NCI-H2029 (cell line): ENCODE measurements at regions not wholly inside any gene's neighbourhood (a gene's known extent, or its start where the extent isn't known, plus 50 kb on each side); places are given as distances from the start of the nearest gene placed in this dataset.

Experiments used
- DNase-seq: peaks from one replicate; lab custom pipeline; 2025; lab: John Stamatoyannopoulos, UW

GRCh38 chr5:155068616-155069100 lies 55.1 kb downstream of the KIF4B start:
- DNase-seq = no peak

GRCh38 chr5:155069961-155070360 lies 56.4 kb downstream of the KIF4B start:
- no peak for DNase-seq

DNA sequence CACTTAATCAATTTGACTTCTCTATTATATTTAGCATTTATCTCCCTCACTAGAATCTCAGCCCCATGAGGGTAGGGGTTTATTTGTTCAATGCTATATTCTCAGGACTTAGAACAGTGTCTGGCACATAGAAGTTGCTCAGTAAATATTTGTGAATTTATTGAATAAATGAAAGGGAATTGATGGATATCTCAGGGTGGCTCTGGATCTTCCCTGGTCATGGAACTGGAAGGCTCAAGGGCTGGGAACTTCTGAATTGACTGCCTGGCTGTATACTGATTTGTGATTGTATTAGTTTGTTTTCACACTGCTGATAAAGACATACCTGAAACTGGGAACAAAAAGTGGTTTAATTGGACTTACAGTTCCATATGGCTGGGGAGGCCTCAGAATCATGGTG lies 57.2 kb downstream of the KIF4B start:
- no peak for DNase-seq

GRCh38 chr5:155076379-155076778 lies 62.8 kb downstream of the KIF4B start:
- no peak for DNase-seq

DNA sequence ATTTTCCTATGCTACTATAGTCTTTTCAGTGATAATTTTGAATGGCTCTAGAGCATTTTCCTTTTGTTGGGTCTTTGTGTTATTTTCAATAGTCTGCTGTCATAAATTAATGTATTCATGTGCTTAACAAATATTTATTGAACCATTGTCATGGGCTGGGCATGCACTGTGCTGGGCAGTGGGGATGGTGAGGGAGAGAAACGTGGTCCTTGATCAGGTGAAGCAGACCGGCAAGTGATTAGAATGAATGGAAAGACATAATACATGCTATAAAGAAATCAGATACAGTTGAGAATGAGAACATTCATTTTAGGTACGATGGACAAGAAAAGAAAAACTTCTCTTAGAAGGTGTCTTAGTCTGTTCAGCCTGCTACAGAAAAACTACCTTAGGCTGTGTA lies 66.1 kb downstream of the KIF4B start:
- DNase-seq = no peak

- peak; percentile 19 for DNase-seq
Measured at GRCh38 chr5:155080721-155081120, 67.2 kb downstream of the KIF4B start.

- no peak for DNase-seq
Measured at GRCh38 chr5:155081618-155082017, 68.1 kb downstream of the KIF4B start.

- DNase-seq = no peak
Measured at GRCh38 chr5:155082401-155082800, 68.8 kb downstream of the KIF4B start.

GRCh38 chr5:155085282-155085989 lies 71.9 kb downstream of the KIF4B start:
- DNase-seq = no peak

DNA sequence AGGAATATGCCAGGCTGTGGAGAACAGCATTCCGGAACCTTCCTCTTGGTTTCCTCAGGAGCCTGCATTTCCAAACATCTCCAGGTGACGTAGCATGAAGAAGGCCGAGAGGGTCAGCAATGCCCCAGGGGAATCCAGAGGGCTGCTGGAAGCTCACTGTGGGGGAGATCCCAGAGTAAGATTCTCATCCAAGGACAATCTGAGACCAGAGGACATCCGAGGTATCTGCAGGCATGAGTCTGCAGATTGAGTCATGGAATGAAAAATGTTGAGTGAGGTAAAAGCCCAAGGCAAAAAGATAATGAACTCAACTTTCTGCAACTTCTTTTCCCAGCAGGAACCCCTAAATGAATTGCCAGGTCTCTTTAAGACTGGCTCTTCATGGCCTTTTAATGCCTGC lies 73.5 kb downstream of the KIF4B start:
- no peak for DNase-seq

GRCh38 chr5:155088811-155089210 lies 75.3 kb downstream of the KIF4B start:
- no peak for DNase-seq

DNA sequence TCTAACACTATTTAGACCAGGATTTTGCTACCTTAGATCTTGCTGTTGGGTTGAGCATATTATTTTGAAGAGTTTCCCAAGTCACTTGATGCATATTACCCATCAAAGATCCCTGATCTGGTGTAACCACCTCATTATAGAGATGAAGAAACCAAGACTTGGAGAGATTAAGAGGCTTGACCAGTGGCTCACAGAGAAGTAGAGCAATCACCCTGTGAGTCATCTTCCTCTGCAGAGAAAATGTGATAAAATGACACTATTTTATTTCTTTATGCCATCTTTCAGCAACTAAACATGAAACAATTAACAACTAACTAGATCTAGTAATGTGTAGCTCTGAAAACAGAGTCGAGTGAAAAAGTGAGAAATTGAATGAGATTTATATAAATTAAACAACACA lies 76.1 kb downstream of the KIF4B start:
- DNase-seq = no peak

GRCh38 chr5:155091063-155091648 lies 77.6 kb downstream of the KIF4B start:
- no peak for DNase-seq

GRCh38 chr5:155091768-155092717 lies 78.5 kb downstream of the KIF4B start:
- no peak for DNase-seq

DNA sequence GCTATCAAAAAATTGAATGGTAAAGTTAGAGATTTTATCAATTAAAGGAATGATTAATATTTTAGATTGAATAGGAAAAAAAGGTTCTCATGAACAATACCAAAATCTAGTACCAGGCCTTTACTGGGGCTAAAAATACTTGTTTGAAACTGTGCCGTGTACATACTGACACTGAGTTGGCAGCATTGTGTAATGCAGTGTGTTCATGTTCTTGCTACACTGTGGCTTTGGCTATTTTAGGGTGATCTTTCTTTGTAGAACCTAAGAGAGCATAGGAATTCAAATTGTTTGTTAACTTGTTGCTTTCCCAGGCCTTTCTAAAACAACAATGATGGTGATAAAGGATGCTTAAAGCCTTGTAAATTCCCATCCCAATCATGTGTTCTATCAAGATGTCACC lies 80.9 kb downstream of the KIF4B start:
- no peak for DNase-seq

GRCh38 chr5:155097995-155098394 lies 84.4 kb downstream of the KIF4B start:
- DNase-seq = no peak

GRCh38 chr5:155098433-155098832 lies 84.9 kb downstream of the KIF4B start:
- no peak for DNase-seq

GRCh38 chr5:155101697-155102096 lies 88.1 kb downstream of the KIF4B start:
- no peak for DNase-seq

DNA sequence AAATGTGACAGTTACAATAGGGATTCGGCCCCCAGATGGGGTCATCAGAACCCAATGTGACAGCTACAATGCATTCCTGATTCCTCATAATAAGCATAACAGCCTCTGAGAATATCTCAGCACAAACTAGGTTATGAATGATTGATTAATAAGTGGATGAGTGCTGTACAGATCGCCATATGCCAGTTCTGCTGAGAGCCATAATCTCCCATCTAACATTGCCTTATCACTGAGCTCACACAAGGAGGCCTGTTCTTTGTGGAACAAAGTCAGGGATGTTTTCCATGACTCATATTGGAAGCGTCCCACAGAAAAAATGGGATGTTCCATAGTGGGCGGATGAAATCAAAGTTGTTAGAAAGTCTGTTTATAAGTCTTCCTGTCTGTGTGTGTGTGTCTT lies 89.6 kb downstream of the KIF4B start:
- DNase-seq = no peak

DNA sequence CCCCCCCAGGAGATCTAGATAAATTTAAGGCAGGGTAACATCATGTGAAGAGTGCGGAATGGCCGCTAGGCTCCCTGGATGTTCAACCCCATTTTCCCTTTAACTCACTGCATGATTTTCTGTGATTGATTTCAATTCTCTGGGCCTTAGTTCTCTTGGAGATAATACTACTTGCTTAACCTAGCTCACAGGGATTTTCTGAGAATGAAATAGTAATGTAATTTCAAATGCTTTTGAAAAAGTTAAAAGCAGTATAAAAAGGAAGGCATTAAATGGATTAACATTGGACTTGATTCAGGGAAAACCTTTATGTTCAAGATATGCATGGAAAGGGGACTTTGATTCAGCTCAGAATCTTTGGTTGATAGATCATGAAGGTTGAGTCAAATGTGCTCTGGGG lies 90.9 kb downstream of the KIF4B start:
- no peak for DNase-seq

DNA sequence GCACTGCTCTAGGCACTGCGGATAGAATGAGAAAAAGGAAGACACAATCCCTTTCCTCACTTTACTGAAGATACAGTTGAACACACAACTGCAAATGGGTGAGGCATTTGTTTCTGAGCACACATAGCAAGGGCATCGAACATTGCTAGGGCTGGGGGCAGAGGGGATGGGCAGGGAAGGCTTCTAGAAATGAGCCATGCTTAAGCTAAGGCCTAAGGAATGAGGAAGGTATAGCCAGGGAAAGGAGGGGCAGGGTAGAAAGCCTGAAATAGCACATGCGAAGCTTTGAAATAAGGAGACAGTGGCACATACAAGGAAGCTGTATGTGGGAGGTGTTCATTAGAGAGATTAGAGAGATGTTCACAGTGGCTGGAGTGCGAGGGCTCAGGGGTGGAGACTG lies 92.7 kb downstream of the KIF4B start:
- DNase-seq = no peak

DNA sequence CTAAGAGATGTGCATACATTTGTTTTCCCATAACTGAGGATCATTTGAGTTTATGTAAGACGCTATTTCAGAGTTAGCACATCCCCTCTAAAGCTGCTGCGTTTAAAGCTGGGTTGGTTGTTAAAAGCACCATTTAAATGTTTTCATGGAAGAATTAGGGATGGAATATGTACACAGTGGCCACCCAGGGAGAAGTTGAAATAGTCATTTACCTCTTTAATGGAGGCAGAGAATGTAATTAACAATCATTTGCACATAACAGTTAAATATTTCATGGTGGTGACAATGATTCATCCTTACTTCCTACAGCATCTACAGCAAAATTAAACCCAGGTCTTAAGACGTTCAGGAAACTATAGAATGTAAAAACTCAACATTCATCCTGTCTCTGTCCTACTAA lies 100.3 kb downstream of the KIF4B start:
- DNase-seq = no peak

GRCh38 chr5:155114655-155115054 lies 101.1 kb downstream of the KIF4B start:
- no peak for DNase-seq
